GM04504 (cell line): ENCODE measurements at regions not wholly inside any gene's neighbourhood (a gene's known extent, or its start where the extent isn't known, plus 50 kb on each side); places are given as distances from the start of the nearest gene placed in this dataset.
"Not testable (repeated sequence)": the region's sequence is repeated elsewhere in the genome, so short reads cannot be mapped to it uniquely, and the experiment has no call there.

ENCODE experiments used
- DNase-seq: peaks from one replicate; pipeline ENCODE4 v3.0.0-alpha.2; 2012; ENCODE audit warnings: low read depth

GRCh38 chr4:114287079-114287696, 307.7 kb upstream of the ARSJ start:
- no peak for DNase-seq

DNA sequence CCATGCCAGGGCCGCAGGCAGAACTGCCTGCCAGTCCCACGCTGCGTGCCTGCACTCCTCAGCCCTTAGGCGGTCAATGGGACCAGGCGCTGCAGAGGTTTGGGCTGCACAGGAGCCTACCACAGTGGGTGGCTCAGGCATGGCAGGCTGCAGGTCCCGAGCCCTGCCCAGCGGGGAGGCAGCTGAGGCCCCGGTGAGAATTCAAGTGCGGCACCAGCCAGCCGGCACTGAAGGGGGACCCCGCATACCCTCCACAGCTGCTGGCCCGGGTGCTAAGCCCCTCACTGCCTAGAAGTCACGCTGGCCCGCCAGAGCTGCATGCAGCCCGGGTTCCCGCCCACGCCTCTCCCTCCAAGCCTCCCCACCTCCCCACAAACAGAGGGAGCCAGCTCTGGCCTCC, 302.5 kb upstream of the UGT8 start:
- no peak for DNase-seq

GRCh38 chr4:114302472-114302871, 296.1 kb upstream of the UGT8 start:
- DNase-seq, result no peak

DNA sequence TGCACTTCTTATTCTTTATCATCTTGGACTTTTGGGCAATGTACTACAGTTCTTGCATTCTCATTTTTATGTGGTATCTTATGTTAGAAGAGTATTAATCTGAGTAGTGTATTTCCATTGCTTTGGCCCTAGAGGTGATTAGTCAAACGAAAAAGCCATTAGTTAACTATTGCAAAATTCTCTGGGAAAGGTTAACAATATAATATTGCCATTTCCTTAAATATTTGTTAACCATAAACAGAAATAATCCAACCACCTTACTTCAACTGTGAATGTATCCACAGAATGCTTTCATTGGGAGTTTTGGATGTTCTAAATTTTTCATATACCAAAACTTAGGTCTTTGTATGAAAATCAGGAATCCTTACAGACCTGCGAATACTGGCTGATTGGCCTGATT, 294.6 kb upstream of the UGT8 start:
- no peak for DNase-seq

GRCh38 chr4:114304567-114304966, 294.0 kb upstream of the UGT8 start:
- no peak for DNase-seq

- DNase-seq, result no peak
These were observed 291.7 kb upstream of the UGT8 start for GRCh38 chr4:114306946-114307345.

DNA sequence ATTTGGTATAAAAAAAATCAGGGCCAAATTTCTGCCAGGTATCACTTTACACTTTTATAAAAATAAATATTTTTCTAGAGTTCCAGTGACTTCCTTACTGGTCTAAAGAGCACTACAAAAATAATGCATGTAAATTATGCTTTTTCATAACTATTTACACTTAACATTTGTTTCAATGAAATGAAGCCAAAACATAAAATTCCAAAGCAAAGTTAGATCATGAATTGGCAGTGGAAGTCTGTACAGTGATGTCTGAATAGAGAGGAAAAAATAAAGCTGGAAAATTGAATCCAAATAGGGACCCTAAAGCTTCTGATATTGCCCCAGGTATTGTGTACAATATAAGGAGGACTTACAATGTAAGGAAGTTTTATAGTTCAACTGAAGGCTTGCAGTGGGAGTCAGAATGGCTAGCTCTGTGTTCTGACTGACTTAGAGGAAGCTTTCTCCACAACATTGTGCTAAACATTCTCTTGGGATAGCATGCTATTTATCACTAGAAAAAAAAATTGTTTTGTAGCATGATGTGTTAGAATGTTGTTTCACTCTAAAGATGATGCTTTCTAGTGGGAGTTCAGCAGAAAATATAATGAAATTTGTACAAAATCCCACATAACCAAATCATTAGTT, 288.2 kb upstream of the UGT8 start:
- no peak for DNase-seq

DNA sequence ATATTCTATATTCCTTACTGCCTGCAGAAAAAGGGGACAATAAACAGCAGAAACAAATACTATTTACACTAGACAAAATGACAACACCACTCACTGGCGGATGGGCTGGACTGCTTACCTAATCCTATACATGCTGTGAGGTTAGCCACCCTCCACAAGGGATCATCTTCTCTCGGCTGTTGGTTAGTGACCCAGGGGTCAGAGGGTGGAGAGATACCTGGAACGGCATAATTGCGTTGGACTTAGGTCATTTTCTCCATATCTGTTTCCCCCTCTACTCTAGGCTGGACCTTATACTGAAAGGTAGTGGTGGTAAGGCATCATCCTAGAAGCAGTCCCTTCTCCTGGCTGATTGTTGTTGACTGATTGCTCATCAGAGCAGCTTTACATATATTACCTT, 286.8 kb upstream of the UGT8 start:
- DNase-seq, result no peak

GRCh38 chr4:114312338-114312737, 286.3 kb upstream of the UGT8 start:
- no peak for DNase-seq

- DNase-seq, result no peak
These were observed 281.8 kb upstream of the UGT8 start for GRCh38 chr4:114316789-114317188.

- DNase-seq, result no peak
These were observed 281.0 kb upstream of the UGT8 start for GRCh38 chr4:114317564-114317963.

- DNase-seq, result no peak
These were observed 280.3 kb upstream of the UGT8 start for GRCh38 chr4:114318309-114318708.

- no peak for DNase-seq
These were observed 278.5 kb upstream of the UGT8 start for GRCh38 chr4:114320126-114320525.

DNA sequence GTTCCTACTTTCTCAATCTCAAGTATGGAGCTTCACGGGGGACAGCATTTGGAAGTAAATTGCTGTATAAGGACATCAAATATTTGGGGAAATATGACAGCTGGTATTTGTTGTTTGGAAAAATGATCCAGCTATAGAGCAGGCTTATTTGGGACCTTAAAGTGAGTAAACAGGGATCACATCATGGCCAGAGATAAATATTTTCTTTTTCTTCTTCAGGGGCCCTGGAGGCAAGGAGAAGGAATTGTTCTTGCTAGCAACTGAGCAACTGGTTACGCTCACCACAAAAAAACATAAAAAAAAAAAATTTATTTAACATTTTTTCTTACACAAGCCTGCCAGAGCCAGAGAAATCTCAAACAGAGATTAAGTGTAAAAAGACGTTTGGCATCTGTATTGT, 277.2 kb upstream of the UGT8 start:
- no peak for DNase-seq

DNA sequence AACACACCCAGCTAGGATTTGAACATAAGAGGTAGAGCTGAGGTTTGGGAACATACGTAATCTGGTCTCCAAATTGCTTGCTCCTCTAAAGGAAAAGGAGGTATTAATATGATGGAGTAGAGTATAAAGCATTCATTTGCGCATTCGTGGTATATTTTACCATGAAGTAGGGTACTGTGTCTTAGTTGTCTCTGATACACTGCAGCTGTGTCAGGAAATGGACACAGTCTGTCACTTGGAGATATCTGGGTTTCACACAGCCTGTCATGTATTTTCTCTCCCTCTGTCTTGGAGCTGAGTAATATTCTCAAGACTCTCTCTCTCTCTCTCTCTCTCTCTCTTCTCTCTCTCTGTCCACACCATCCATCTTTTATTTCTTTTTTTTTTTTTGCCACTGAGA, 274.8 kb upstream of the UGT8 start:
- DNase-seq, result no peak

- DNase-seq, result no peak
These were observed 272.2 kb upstream of the UGT8 start for GRCh38 chr4:114326358-114326757.

- no peak for DNase-seq
These were observed 266.5 kb upstream of the UGT8 start for GRCh38 chr4:114332119-114332518.

DNA sequence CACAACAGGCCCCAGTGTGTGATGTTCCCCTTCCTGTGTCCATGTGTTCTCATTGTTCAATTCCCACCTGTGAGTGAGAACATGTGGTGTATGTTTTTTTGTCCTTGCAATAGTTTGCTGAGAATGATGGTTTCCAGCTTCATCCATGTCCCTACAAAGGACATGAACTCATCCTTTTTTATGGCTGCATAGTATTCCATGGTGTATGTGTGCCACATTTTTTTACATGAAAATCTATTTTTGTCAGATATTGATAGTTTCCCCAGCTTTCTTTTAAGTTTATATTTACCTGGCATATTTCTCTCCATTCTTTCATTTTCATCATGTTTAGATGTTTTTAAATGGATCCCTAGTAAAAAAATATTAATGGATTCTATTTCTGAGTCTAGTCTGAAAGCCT, 264.2 kb upstream of the UGT8 start:
- not testable (repeated sequence) for DNase-seq

GRCh38 chr4:114334884-114335330, 263.7 kb upstream of the UGT8 start:
- DNase-seq, result no peak

DNA sequence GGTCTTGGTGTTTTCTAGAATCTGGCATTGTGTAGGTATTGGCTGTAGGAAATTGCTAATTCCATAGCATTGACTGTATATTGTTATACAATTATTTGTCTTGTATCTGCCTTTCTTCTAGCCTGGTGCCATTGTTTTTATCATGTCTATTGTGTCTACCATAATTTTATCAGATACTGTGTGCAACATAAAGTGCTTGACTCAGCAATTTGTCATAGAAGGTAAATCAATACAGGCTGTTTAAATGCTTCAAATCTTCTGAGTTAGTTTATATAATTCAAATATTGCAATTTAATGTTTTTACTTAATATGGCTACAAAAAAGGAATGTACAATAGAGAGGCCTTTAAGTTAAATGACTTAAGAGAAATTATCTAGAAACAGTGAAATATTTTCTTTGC, 263.3 kb upstream of the UGT8 start:
- DNase-seq, result no peak

DNA sequence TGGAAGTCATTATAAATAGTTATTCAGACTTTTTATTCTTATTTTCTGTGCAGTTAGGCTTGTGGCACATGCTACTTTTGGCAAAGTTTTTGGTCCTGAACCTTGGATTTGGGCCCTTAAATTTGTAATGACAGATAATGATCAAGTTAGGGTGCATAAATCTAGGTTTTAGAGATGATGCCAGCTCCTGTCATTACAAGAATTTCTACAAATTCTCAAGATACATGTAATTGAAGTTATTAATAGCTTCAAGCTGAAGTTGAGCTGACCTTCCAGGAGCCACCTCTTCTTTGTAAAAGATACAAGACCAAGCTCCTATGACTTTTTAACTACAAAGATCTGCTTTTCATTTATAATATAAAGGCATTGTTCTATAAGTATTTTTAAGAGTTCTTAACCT, 255.6 kb upstream of the UGT8 start:
- DNase-seq, result no peak

DNA sequence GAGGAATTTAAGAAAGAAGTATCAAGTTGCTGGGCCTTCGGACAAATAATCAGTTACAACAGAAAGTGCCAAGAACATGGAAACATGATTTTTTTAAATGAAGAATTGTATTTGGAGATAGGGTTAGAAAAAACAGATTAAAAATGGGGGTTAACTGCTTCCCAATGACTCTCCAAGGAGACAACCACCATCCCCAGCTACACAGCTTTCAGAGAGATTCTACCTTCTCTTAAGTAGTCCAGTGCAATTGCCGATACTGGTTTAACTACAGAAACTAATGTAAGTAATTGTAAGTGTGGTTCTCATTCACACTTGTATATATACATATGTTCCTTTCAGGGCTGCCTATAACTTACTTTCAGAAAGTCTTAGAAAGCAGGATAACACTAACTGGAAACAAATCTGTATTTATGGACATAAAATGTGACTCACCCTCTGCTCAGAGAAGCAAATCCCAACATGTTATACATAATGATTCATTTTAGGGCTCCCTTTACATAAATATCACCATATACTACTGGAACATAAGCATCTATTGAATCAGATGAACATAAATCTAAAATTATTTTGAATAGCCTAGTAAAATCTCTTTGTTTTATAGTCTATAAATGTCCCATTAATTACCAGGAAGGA, 248.9 kb upstream of the UGT8 start:
- DNase-seq, result no peak

GRCh38 chr4:114358901-114359300, 239.7 kb upstream of the UGT8 start:
- no peak for DNase-seq

DNA sequence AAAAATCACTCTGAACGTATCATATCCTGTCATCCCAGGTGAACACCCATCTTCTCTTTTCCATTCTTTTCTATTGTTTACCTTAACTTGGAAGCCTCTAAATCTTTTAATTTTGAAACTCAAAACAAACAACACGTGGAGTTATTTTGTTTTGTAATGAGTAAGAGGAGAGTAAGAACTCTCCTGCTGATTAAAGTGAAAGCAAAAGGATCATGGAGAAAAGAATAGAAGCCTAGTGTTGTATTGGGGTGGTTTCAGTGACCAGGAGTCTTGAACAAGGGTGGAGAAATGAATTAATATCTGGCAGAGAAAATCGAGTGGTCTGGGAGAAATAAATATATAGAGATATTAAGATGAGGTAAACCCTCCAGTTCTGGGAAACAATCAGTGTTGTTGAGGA, 237.4 kb upstream of the UGT8 start:
- no peak for DNase-seq
